HG03575 (cell line): ENCODE measurements at regions not wholly inside any gene's neighbourhood (a gene's known extent, or its start where the extent isn't known, plus 50 kb on each side); places are given as distances from the start of the nearest gene placed in this dataset.

ENCODE experiments used
- ATAC-seq: cut with Tn5 transposase; IDR thresholded peaks from one replicate; pipeline ENCODE4 v1.9.1; 2021; ENCODE audit not compliant: unreplicated experiment, insufficient number of reproducible peaks, low FRiP score; ENCODE audit errors: extremely low read depth

DNA sequence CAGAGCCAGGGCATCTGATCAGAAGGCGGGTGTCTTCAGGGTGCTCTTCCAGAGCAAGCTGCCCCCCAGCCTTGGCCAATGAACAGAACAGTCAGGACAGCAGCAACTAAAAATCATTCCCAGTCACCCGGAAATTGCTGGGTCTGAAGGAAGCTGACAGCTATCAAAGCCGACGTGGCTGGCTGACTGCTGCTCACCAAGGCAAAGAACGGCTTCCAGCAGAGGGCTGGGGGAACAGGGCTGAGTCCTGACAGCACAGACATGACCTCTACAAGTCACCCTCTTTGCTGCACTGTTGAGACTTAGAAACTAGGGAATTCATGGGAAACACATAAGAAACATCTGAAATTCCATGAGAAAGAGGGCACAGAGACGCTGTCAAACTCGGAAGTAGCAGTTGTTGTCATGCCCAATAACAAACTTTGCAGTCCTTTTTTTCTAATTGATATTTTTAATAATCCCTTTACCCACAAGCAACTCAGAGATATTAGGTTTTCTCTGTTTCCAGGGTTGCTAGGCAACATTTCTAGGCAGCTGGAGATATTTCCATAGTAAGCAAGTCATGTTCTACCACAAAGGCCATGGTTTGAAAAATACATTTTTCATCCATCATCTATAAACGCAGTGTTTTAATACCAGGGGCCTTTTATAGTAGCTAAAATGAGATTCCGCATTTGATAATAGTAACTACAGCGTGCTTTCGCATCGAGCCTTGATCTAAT, 365.2 kb downstream of the SEC23A start:
- ATAC-seq = no peak

GRCh38 chr14:38735005-38735404, 368.0 kb downstream of the SEC23A start:
- ATAC-seq = no peak

DNA sequence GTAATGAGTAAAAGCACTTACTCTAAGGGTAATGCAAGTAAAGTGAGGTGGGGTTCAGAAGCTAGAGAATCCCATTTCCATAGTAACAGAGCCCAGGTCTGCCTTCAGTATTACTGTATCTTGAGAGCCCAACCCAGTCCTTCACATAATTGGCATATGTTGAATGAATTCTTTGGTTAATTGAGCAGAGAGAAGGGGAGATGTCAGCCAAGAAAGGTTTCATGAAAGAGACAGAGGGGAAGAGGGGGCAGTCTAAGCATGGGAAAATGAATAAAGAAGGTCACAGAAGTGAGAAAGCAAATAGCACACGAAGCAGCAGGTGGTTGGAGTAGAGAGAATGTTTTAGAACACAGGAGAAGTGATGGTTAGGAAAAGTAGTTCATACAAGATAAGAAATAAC, 371.1 kb downstream of the SEC23A start:
- no peak for ATAC-seq

DNA sequence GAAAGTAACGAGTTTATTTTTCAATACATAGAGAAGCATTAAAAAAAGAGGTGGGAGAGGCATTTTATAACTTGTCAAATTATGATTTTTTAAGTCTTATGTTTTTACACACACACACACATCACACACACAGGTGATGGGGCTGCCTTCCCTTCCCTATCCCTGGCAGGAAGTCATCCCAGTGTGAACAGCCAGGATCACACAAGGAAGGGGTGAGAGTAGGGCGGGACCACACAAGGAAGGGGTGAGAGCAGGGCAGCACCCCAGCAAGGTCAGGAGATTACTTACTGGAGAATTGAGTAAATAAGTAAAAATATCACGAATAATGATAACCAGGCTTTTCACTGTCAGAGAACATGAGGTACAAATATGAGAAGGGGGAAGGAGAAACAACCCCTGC, 372.6 kb downstream of the SEC23A start:
- no peak for ATAC-seq

DNA sequence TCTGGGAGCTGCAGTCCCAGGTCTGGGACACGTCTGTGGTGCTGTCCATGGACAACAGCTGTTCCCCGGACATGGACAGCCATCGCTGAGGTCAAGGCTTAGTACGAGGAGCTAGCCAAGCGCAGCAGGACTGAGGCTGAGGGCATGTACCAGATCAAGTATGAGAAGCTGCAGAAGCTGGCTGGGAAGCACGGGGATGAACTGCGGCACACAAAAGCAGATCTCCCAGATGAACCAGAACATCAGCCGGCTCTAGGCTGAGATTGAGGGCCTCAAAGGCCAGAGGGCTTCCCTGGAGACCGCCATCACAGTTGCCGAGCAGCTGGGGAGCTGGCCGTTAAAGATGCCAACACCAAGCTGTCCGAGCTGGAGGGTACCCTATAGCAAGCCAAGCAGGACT, 375.3 kb downstream of the SEC23A start:
- ATAC-seq = no peak

GRCh38 chr14:38724621-38725020, 378.4 kb downstream of the SEC23A start:
- no peak for ATAC-seq

- no peak for ATAC-seq
These were observed 379.1 kb downstream of the SEC23A start for GRCh38 chr14:38723959-38724358.

DNA sequence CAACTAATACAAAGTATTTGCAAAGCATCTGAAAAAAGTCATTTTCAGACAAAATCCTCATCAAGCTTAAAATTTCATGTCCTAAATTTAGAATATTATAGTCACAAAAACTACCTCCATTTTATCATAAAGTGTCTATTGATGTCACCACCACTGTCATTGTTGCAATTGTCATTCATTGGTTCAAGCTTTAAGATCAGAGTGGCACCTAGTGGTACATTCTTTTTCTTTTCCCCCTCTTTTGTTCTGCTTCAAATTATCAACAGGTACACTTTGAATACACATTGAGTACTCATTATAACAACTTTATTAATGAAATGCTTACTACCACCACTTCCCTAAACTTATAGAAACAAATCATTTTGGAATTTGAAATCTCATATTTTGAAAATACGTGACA, 379.8 kb downstream of the SEC23A start:
- no peak for ATAC-seq

- peak; percentile 45 for ATAC-seq
These were observed 381.1 kb downstream of the SEC23A start for GRCh38 chr14:38721822-38722431.

DNA sequence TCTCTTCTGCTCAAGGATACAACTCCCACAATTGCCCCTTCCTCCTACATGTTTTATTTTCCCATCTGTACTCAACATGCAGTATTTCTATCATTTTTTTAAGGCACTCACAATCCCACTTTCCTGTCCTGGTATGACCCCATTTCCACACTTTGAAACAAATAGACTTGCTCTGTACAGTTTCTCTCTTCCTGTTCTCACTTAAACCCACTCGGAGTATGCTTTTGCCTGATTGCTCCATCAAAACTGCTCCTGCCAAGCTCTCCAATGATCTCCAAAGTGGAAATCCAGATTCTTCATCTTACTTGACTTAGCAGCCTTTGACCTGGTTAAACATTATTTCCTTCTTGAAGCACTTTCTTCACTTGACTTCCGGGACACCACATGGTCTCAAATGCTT, 384.5 kb downstream of the SEC23A start:
- no peak for ATAC-seq

DNA sequence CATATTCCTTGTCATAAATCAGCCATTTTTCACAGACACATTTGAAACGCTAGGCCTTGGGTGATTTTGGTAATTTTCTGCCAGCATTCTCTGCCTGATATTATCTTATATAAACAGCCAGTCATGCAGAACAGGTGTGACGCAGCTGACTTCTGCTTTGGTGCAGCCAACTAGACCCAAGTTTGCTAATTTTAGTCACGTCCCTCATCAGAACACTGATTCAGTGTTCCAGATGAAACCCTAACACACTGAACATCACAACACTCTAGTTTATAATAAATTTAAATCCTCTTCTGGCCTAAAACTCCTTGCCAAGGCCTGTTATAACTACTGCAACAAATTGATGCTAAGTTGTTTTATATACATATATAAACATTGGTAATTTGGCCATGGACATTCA, 386.1 kb downstream of the SEC23A start:
- no peak for ATAC-seq

DNA sequence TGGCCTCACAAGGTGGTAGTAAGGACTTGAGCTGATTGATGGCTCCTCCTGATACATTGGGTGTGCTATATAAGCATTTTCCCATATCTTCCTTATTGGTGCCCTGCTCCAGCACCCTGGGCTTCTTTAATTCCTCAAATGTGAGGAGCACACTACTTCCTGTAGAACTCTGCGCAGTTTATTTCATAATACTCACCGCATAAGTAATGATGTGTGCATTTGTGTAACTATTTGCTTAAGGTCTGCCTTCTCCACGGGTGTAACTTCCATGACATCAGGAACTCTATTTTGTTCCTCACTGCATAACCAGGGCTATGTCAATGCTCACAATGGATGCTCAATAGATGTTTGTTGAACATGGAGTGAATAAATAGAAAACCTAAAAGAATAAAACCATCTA, 392.2 kb downstream of the SEC23A start:
- no peak for ATAC-seq

DNA sequence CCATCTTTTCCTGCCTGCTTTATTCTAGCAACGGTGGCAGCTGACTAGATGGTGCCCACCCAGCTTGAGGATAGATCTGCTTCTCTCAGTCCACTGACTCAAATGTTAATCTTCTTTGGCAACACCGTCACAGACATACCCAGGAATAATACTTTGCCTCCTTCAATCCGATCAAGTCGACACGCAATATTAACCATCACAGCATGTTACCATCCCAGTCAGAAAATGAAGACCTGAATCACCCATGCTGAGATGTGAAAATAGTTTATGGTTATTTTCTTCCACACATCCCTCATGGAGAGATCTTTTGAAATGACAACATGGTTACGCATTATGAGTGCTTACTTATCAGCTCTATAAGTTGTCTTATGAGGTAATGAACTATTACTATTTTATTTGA, 392.8 kb downstream of the SEC23A start:
- no peak for ATAC-seq

- no peak for ATAC-seq
These were observed 397.8 kb downstream of the SEC23A start for GRCh38 chr14:38705220-38705619.

- ATAC-seq = no peak
These were observed 398.8 kb downstream of the SEC23A start for GRCh38 chr14:38704220-38704619.

GRCh38 chr14:38696925-38697324, 406.1 kb downstream of the SEC23A start:
- no peak for ATAC-seq

DNA sequence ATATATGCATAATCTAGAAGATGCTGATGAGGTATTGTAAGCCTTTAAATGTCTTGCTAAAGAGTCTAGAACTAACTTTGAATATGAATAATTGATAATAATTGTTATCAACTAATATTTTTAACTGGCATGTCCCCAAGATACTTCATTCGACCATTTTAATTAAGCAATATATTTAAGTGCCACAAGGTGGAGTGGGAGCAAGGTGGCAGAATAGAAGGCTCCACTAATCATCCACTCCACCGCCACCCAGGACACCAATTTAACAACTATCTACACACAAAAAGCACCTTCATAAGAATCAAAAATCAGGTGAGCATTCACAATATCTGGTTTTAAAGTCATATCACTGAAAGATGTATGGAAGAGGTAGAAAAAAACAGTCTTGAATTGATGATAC, 409.6 kb downstream of the SEC23A start:
- ATAC-seq = no peak

DNA sequence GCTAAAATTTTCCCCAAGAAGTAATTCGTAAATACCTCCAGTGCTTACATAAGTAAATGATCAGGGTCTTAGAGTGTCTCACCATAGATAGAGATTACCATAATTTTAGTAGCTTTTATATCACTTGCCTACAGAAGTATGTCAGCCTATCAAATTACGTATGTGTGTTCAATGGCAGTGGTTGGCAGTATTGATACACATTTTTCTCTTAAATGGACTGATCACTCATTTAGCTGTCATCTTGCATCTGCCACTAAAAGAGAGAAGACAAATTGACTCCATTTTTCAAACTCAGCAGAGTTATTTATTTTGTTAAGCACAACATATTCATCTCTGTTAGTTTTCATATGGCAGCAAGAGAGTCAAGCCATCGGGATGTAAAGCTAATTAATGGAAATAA, 413.1 kb upstream of the CLEC14A start:
- no peak for ATAC-seq

- ATAC-seq = no peak
These were observed 407.5 kb upstream of the CLEC14A start for GRCh38 chr14:38663382-38663781.

GRCh38 chr14:38662781-38663180, 406.9 kb upstream of the CLEC14A start:
- no peak for ATAC-seq

DNA sequence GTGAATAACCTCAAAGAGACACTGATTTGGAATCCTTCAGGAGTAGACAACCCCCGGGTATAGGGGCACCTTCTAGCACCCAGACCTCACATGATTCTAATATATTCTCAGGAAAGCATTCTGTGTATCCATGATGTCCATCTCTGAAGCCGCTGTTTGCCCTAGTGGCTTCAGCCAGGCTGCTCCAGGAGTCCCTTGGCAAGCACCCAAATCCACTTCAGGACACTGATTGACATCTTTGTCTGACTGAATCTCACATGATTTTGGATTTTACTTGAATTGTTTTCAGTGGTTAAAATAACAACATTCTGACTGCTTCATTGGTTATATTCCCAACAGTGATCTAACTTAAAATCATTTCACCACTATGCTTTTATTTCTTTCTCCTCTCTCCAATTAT, 390.5 kb upstream of the CLEC14A start:
- ATAC-seq = no peak
